ENCODE measurements at regions not wholly inside any gene's neighbourhood (a gene's known extent, or its start where the extent isn't known, plus 50 kb on each side); places are given as distances from the start of the nearest gene placed in this dataset.

GRCh38 chr6:159594750-159595117, 98.3 kb downstream of the SOD2 start:
- TF ChIP-seq CTCF (IDR thresholded peaks at IDR 0.05) (no peak), POLR2A (IDR thresholded peaks at IDR 0.05) (no peak)
